ENCODE measurements at regions not wholly inside any gene's neighbourhood (a gene's known extent, or its start where the extent isn't known, plus 50 kb on each side); places are given as distances from the start of the nearest gene placed in this dataset.

DNA sequence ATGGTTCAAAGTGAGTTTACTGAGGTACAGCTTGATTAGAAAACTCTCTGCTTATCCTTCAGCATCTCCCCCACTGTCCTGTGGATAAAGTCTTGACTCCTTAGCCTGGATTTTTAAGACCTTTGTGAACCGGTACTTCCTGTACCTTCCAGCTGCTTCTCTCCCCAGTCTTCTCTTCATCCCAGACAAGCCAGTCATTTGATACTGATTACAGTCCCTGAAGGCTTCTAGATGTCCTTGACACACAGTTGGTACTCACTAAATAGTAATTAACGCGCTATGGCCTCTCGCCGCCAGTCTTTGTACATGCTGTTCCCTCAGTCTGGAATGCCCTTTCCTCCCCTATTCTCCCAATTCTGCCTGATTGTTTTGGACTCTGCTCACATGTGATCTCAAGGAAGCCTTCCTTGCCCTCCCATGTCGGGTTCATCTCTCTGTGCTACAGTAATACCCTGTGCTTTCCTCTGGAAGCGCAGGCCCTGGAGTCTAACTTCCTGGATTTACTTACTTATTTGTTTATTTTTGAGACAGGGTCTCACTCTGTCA lies 50.6 kb upstream of the PTGR2 start:
- DNase-seq (ENCODE audit: low read depth): no peak

DNA sequence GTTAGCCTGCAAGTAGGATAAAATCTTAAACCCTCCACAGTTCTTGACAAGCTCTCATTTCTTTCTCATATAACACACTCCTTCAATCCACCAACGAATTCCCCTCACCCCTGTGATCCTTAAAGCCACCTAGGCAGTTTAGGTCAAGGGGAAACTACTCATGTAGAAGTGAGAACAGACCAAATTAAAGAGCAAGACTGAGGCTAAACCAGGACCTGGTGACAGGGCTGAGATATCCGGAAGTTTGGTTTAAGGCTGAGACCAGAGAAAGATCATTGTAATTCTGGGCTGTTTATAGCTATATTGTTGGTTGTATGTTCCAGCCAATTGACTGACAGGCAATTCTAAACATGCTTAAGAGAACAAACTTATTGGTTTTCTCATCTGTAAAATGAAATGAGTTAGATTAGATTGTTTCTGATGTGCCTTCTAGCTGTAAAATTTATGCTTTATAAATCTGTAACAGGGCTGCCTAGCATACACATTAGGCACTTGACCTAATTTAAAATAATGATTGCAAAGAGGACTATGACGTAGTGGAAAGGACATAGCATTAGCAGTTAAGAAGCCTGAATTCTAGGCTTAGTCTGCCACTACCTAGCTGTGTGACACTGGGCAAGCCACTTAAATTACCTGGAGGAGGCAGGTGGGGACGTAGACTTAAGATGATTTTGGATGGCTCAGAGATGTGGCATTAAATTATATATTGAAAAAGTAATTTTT lies 53.9 kb upstream of the PTGR2 start:
- DNase-seq (ENCODE audit: low read depth): no peak

GRCh38 chr14:73796893-73797542 lies 54.6 kb upstream of the PTGR2 start:
- no peak for DNase-seq (ENCODE audit: low read depth)

DNA sequence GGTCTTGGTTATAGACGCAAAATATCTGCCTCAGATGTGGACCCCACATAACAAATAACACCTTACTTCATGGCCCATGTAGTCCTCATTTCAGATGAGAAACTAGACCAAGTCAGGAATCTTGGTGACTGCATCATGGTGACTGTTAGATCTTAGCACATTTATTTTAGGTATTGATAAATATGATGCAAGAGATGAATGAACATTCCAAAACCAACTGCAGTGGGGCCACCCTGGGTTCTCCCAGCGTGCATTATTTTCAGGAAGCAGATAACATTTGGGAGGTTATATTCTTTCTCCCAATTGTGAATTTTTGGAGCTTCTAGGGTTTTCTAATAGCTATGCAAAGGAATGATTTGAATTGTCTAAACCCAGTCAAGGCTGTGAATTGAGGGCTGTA lies 55.2 kb upstream of the PTGR2 start:
- DNase-seq (ENCODE audit: low read depth): no peak

- DNase-seq (ENCODE audit: low read depth): peak; percentile 82
Observed at GRCh38 chr14:73795974-73796373, 55.7 kb upstream of the PTGR2 start.

DNA sequence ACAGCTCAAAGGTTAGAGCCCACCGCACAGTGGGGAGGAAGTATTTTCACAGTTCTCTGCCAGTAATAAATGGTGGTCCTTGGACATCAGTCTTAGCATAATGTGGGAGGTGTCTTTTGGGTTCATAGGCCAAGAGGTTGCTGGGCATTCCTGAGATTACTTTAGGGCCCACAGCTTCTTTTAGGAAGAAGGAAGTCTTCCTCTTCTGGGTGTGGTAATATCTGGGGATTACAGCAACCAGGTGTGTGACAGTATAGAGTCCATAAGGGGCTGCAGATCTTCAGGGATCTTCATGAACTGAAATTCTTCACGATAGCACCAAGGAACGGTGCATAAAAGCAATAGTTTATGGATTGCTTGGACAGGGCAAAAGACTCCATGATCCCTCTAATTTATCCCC lies 56.2 kb upstream of the PTGR2 start:
- DNase-seq (ENCODE audit: low read depth): no peak

DNA sequence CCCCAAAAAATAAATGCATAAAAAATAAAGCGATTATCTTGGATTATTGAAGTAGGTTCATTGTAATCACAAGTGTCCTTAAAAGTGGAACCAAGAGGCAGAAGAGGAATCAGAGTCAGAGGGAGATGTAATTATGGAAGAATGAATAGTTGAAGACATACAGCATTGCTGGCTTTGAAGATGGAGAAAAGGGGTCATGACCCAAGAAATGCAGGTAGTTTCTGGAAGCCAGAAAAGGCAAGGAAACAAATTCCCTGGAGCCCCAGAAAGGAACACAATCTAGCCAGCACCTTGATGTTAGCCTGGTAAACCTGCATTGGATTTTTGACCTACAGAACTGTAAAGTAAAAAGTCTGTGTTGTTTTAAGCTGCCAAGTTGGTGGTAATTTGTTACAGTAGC lies 57.5 kb upstream of the PTGR2 start:
- no peak for DNase-seq (ENCODE audit: low read depth)

DNA sequence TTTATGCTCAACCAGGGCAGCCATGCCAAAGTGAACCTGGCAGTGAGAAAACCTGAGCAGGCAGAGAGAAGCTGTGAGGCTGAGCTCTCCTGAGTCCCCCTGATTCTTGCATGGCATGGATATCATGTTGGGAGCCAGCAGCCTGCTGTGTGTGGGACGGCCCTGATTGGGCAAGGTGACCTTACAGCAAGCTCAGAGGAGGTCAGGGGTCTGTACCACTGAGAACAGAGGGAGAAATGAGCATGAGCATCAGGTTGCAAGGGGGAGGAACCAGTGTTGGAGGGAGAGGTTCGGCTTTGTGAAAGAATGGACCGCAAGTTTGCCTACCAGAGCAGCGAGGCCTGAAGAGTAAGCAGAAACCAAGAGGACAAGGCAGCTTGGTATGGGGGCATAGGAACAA lies 59.1 kb upstream of the PTGR2 start:
- DNase-seq (ENCODE audit: low read depth): no peak

DNA sequence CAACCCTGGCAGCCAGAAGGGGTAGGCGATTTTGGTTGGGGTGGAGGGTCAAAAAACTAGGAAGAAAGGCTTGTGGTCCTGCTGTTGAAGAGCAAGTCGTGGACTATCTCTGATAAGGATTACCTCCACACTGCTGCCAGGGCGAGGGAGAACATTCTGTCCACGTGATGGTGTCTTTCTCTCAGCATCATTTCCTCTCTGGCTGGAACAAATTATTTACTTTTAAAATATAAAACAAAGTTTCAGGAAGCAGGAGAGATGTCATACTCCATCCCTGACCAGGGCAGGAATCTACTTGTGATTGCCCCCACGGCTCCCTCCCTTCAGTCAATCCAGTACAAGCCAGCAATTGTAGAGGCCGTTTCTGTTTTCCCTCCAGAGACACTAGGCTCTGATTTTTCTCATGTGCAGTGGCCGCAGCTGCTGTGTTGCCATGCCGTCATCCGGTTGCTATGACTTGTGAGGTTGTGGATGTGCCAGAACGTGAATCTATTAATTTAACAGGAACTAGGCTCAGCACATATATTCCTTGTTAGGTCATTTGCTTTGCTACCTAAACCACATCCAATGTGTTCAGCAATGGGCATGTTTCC lies 61.5 kb upstream of the PTGR2 start:
- peak; percentile 91 for DNase-seq (ENCODE audit: low read depth)

- DNase-seq (ENCODE audit: low read depth): no peak
Observed at GRCh38 chr14:73788701-73789551, 62.7 kb upstream of the PTGR2 start.

GRCh38 chr14:73788317-73788598 lies 63.4 kb upstream of the PTGR2 start:
- DNase-seq (ENCODE audit: low read depth): no peak

DNA sequence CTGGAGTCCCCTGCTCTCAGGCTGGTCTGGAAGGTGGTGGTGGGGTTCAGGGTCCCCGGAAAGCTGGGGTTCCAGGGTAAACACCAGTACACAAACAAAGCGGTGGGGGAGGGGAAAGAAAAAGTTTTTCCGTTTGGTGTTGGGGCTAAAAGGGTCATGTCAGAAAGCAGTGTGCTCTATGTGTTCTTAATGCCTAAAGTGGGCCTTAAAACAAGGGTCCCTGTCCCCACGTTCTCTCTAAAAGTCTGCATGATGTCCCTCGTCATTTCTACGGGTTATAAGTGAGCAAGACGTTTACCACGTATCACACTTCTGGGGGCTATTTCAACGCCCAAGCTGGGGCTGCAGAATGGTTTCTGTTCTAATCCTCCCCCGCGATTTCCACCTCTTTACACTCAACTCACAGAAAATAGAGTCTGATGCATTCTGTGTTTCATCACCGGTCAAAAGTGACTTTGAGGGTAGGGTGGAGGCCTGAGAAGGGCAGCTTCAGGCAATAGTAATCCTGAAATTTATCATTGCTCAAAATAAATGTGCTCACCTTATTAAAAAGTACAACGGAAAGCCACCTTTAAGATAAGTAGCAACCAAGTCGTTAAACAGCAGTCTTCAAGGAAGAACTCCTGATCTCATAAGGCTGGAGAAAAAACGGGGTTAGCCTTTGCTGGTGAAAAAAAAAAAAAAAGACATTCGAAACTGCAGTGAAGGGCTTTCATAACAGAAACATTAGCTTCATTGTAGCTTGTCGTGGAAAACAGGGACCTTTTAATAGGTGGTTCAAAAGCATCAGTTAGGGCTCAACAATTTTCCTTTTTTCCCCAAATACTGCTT lies 63.9 kb upstream of the PTGR2 start:
- no peak for DNase-seq (ENCODE audit: low read depth)

DNA sequence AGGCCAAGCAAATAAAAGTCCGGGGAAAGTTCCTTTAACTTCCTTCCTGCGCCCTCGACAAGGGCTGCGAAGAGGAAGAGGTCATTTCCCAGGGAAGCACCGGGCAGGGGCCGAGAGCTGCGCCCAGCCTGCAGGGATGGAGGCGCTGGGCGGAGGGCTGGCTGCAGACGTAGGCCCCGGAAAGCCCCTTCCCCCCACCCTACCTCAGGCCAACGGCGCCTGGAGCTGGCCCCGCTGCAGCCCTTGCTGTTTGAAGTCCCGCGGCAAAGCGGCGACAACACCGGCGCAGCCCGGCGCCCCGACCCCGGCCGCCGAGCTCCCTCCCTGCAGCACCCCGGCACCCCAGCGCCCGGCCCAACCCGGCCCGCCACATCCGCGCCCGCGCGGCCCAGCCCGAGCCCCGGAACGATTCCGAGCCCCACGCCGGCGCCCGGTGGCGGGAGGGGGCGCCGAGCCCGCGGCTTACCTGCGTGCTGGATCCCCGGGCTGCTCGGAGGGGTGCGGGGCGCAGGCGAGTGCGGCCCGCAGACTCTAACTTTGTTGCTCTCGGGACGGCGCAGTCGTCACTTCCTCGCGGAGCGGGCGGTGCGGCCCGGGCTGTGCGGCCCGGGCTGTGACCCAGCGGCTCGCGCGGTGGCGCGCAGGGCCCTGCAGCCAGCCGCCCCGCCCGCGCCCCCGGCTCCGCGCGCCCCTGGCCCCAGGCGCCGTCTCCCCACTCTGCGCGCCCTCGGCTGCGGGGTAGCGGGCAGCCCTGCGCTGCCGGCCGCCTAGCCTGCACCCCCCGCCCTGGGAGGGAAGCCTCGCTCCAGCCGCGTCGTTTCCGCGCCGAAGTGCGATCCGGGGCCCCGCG lies 64.8 kb upstream of the PTGR2 start:
- peak; percentile 42 for DNase-seq (ENCODE audit: low read depth)

GRCh38 chr14:73785834-73786635 lies 65.6 kb upstream of the PTGR2 start:
- DNase-seq (ENCODE audit: low read depth): peak; percentile 88

DNA sequence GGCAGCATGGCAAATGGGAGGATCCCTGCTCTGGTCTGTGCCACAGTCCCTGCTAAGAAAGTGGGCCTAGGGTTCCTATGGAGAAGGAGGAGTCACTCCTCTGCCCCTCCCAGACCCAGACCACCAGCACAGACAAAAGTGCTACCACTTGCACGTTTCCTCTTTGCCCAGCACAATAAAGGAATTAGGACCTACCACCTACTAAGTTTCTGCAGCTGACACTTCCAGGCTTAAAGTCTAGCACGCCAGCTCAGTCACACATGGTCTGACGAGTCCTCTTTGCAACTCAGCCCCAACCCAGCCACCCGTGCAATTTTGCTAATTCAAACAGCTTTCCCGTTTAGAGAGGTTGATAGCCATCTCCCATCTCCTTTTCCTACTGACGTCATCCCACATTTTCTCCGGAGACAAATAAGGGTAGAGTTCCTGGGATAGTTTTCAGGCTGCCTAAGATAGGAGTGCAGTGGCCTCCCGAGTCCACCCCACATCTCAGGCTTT lies 66.2 kb upstream of the PTGR2 start:
- peak; percentile 90 for DNase-seq (ENCODE audit: low read depth)

GRCh38 chr14:73784988-73785313 lies 66.7 kb upstream of the PTGR2 start:
- DNase-seq (ENCODE audit: low read depth): no peak

DNA sequence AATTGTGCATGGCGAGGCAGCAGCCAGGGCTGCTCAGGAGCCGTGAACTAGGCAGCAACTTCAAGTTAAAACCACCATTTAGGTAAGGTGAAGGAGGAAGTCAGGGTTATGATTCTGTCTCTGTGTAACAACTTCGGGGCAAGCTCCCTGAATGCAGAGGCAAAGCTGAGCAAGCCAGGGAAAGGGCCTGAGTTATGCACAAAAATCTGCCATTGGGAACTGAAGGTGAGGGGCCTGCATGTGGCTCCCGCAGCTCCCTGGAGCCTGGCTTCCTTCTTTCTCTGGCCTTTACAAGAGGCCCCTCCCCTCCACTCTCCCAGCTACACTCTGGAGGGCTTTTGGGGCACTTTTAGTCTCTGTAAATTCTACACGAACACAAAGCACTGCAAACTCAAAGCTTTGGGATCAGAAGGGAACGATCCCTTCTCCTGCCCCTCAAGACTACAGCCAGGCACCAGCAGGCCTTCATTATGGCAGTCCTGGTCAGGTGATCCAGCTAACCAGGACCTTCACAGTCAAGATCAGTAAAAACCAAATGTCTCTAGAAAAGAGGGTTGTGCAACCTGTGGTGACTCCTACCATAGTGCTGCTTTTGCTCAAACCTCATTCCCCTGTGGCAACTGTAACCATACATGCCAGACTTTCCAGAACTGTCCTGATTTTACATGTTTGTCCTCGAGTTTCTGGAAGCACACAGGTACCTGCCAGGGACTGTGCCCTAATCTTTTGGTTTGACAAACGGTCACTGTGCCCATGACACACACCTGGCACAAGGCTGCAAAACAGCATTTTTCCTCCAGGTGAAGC lies 67.2 kb upstream of the PTGR2 start:
- peak; percentile 53 for DNase-seq (ENCODE audit: low read depth)

DNA sequence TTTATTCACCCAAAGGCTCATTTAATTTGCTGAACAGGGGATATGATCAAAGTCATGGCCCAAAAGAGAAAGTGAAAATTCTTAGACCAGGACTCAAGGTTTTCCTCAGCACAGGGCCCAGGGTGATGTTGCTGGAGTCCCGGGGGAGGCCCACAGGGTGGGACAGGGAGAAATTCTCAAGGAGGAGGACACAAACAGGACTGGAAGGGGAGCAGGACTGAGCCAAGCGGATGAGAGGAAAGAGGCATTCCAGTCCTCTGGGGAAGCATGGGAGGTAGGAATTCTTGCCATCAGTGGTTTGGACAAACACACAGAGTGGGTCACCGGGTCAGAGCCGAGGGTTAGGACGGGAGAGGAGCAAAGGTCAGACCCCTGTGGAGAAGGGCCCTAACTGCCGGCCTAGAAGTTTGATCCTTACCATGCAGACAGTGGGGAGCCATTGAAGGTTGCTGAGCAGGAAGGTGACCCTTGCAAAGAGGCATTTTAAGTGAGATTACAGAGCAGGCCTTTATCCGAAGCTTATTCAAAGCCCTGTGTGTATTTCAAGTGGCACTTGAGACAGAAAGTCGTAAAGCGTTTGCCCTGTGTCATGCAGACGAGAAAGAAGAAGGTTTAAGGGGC lies 68.4 kb upstream of the PTGR2 start:
- no peak for DNase-seq (ENCODE audit: low read depth)
